ENCODE measurements at regions not wholly inside any gene's neighbourhood (a gene's known extent, or its start where the extent isn't known, plus 50 kb on each side); places are given as distances from the start of the nearest gene placed in this dataset.

GRCh38 chr10:80708185-80708584 lies 170.5 kb downstream of the SH2D4B start:
- Mint-ChIP-seq H3K27me3 (peaks cover 8 to 10% of the 10 kb centered on the region in 2 donors), H3K36me3 (no peaks in the 10 kb centered on the region), H3K4me3 (no peak overlapping the region), H3K27ac (no peak overlapping the region), H3K9me3 (peaks cover 0 to 3% (median 0%) of the 10 kb centered on the region in 8 donors), H3K4me1 (peaks cover 0 to 1% (median 0%) of the 10 kb centered on the region in 4 donors)
- Histone ChIP-seq H3K9me3 (ENCODE audit: control insufficient read depth in 1 of 2, low read length in 2 of 2) (no peaks in the 10 kb centered on the region), H3K4me1 (ENCODE audit: insufficient read depth, low read length) (no peaks in the 10 kb centered on the region), H3K36me3 (ENCODE audit: insufficient read depth, low read length) (no peaks in the 10 kb centered on the region), H3K4me3 (ENCODE audit: low read length in 2 of 2) (no peak overlapping the region), H3K27ac (ENCODE audit: low read depth, low read length) (no peak overlapping the region), H3K27me3 (ENCODE audit: insufficient read depth, low read length) (no peaks in the 10 kb centered on the region)
- CTCF ChIA-PET (ENCODE audit: partially characterized antibody) = interaction anchor here (1.0 to 1.8 kb wide), 2 partner anchors 8 to 47 kb away, joined by 3 to 5 read pairs; no protein-coding TSS in a partner anchor
- intact Hi-C loops (cut with micrococcal nuclease) = no loop called here
- POLR2A ChIA-PET (ENCODE audit: partially characterized antibody) = no interaction called here
- no peak for DNase-seq

GRCh38 chr10:80708808-80709207 lies 171.1 kb downstream of the SH2D4B start:
- POLR2A ChIA-PET (ENCODE audit: partially characterized antibody) = no interaction called here
- Histone ChIP-seq H3K4me3 (ENCODE audit: low read length in 2 of 2) (no peak overlapping the region), H3K36me3 (ENCODE audit: insufficient read depth, low read length) (no peaks in the 10 kb centered on the region), H3K27me3 (ENCODE audit: insufficient read depth, low read length) (no peaks in the 10 kb centered on the region), H3K27ac (ENCODE audit: low read depth, low read length) (no peak overlapping the region), H3K4me1 (ENCODE audit: insufficient read depth, low read length) (no peaks in the 10 kb centered on the region), H3K9me3 (ENCODE audit: control insufficient read depth in 1 of 2, low read length in 2 of 2) (no peaks in the 10 kb centered on the region)
- intact Hi-C loops (cut with micrococcal nuclease) = no loop called here
- Mint-ChIP-seq H3K4me3 (no peak overlapping the region), H3K27me3 (peaks cover 8 to 10% of the 10 kb centered on the region in 2 donors), H3K36me3 (no peaks in the 10 kb centered on the region), H3K27ac (no peak overlapping the region), H3K4me1 (peaks cover 0 to 1% (median 0%) of the 10 kb centered on the region in 4 donors), H3K9me3 (peaks cover 0 to 3% (median 0%) of the 10 kb centered on the region in 8 donors)
- CTCF ChIA-PET (ENCODE audit: partially characterized antibody) = interaction anchor here (1.8 kb wide), 1 partner anchor 9 kb away, joined by 5 read pairs; no protein-coding TSS in a partner anchor
- no peak for DNase-seq

- Mint-ChIP-seq H3K27ac (no peak overlapping the region), H3K4me1 (peaks cover 0 to 1% (median 0%) of the 10 kb centered on the region in 4 donors), H3K27me3 (peaks cover 6 to 7% of the 10 kb centered on the region in 2 donors), H3K4me3 (no peak overlapping the region), H3K36me3 (no peaks in the 10 kb centered on the region), H3K9me3 (peaks cover 0 to 3% (median 0%) of the 10 kb centered on the region in 8 donors)
- Histone ChIP-seq H3K36me3 (ENCODE audit: insufficient read depth, low read length) (no peaks in the 10 kb centered on the region), H3K4me1 (ENCODE audit: insufficient read depth, low read length) (no peaks in the 10 kb centered on the region), H3K9me3 (ENCODE audit: control insufficient read depth in 1 of 2, low read length in 2 of 2) (no peaks in the 10 kb centered on the region), H3K27me3 (ENCODE audit: insufficient read depth, low read length) (no peaks in the 10 kb centered on the region), H3K27ac (ENCODE audit: low read depth, low read length) (no peak overlapping the region), H3K4me3 (ENCODE audit: low read length in 2 of 2) (no peak overlapping the region)
- no peak for DNase-seq
- intact Hi-C loops (cut with micrococcal nuclease) = no loop called here
- CTCF ChIA-PET (ENCODE audit: partially characterized antibody) = interaction anchor here (0.8 kb wide), 1 partner anchor 9 kb away, joined by 3 read pairs; no protein-coding TSS in a partner anchor
- POLR2A ChIA-PET (ENCODE audit: partially characterized antibody) = no interaction called here
Observed at GRCh38 chr10:80709866-80710265, 172.2 kb downstream of the SH2D4B start.

GRCh38 chr10:80713398-80713928 lies 175.8 kb downstream of the SH2D4B start:
- Mint-ChIP-seq H3K36me3 (no peaks in the 10 kb centered on the region), H3K27me3 (peaks cover 6 to 11% of the 10 kb centered on the region in 2 donors), H3K27ac (no peak overlapping the region), H3K9me3 (peaks cover 0 to 3% (median 0%) of the 10 kb centered on the region in 8 donors), H3K4me3 (no peak overlapping the region), H3K4me1 (no peaks in the 10 kb centered on the region)
- Histone ChIP-seq H3K36me3 (ENCODE audit: insufficient read depth, low read length) (no peaks in the 10 kb centered on the region), H3K4me1 (ENCODE audit: insufficient read depth, low read length) (no peaks in the 10 kb centered on the region), H3K27me3 (ENCODE audit: insufficient read depth, low read length) (no peaks in the 10 kb centered on the region), H3K9me3 (ENCODE audit: control insufficient read depth in 1 of 2, low read length in 2 of 2) (no peaks in the 10 kb centered on the region), H3K27ac (ENCODE audit: low read depth, low read length) (no peak overlapping the region), H3K4me3 (ENCODE audit: low read length in 2 of 2) (no peak overlapping the region)
- DNase-seq = no peak
- intact Hi-C loops (cut with micrococcal nuclease) = no loop called here
- POLR2A ChIA-PET (ENCODE audit: partially characterized antibody) = no interaction called here
- CTCF ChIA-PET (ENCODE audit: partially characterized antibody) = interaction anchor here (1.2 kb wide), 2 partner anchors 11 to 13 kb away, joined by 8 read pairs; no protein-coding TSS in a partner anchor

- CTCF ChIA-PET (ENCODE audit: partially characterized antibody) = interaction anchor here (1.2 kb wide), 1 partner anchor 12 kb away, joined by 8 read pairs; no protein-coding TSS in a partner anchor
Observed at GRCh38 chr10:80714566-80714965, 176.9 kb downstream of the SH2D4B start.

GRCh38 chr10:80718024-80718423 lies 180.3 kb downstream of the SH2D4B start:
- Histone ChIP-seq H3K36me3 (ENCODE audit: insufficient read depth, low read length) (no peaks in the 10 kb centered on the region), H3K4me3 (ENCODE audit: low read length in 2 of 2) (no peak overlapping the region), H3K27ac (ENCODE audit: low read depth, low read length) (no peak overlapping the region), H3K4me1 (ENCODE audit: insufficient read depth, low read length) (no peaks in the 10 kb centered on the region), H3K9me3 (ENCODE audit: control insufficient read depth in 1 of 2, low read length in 2 of 2) (no peaks in the 10 kb centered on the region), H3K27me3 (ENCODE audit: insufficient read depth, low read length) (no peaks in the 10 kb centered on the region)
- Mint-ChIP-seq H3K27me3 (peaks cover 0 to 4% of the 10 kb centered on the region in 2 donors), H3K36me3 (no peaks in the 10 kb centered on the region), H3K4me3 (no peak overlapping the region), H3K27ac (no peak overlapping the region), H3K4me1 (no peaks in the 10 kb centered on the region), H3K9me3 (peaks cover 0 to 10% (median under 1%) of the 10 kb centered on the region in 8 donors)
- intact Hi-C loops (cut with micrococcal nuclease) = no loop called here
- CTCF ChIA-PET (ENCODE audit: partially characterized antibody) = interaction anchor here (1.0 kb wide), 1 partner anchor 19 kb away, joined by 4 read pairs; no protein-coding TSS in a partner anchor
- POLR2A ChIA-PET (ENCODE audit: partially characterized antibody) = no interaction called here
- DNase-seq = no peak

More at GRCh38 chr10:80714566-80714965, 176.9 kb downstream of the SH2D4B start:
- H3K36me3 Mint-ChIP-seq = no peaks in the 10 kb centered on the region
- DNase-seq = no peak
- Histone ChIP-seq H3K9me3 (ENCODE audit: control insufficient read depth in 1 of 2, low read length in 2 of 2) (no peaks in the 10 kb centered on the region), H3K4me1 (ENCODE audit: insufficient read depth, low read length) (no peaks in the 10 kb centered on the region), H3K4me3 (ENCODE audit: low read length in 2 of 2) (no peak overlapping the region), H3K36me3 (ENCODE audit: insufficient read depth, low read length) (no peaks in the 10 kb centered on the region), H3K27me3 (ENCODE audit: insufficient read depth, low read length) (no peaks in the 10 kb centered on the region), H3K27ac (ENCODE audit: low read depth, low read length) (no peak overlapping the region)
- peaks cover 6 to 11% of the 10 kb centered on the region in 2 donors for H3K27me3 Mint-ChIP-seq
- peaks cover 0 to 3% (median 0%) of the 10 kb centered on the region in 8 donors for H3K9me3 Mint-ChIP-seq
- intact Hi-C loops (cut with micrococcal nuclease) = no loop called here
- no peak overlapping the region for H3K4me3 Mint-ChIP-seq
- POLR2A ChIA-PET (ENCODE audit: partially characterized antibody) = no interaction called here
- no peaks in the 10 kb centered on the region for H3K4me1 Mint-ChIP-seq
- H3K27ac Mint-ChIP-seq = no peak overlapping the region

GRCh38 chr10:80719935-80720334 lies 182.2 kb downstream of the SH2D4B start:
- H3K4me1 Mint-ChIP-seq = no peaks in the 10 kb centered on the region
- CTCF ChIA-PET (ENCODE audit: partially characterized antibody) = no interaction called here
- no peaks in the 10 kb centered on the region for H3K9me3 ChIP-seq (ENCODE audit: control insufficient read depth in 1 of 2, low read length in 2 of 2)
- DNase-seq = no peak
- H3K4me3 ChIP-seq (ENCODE audit: low read length in 2 of 2) = no peak overlapping the region
- H3K36me3 ChIP-seq (ENCODE audit: insufficient read depth, low read length) = no peaks in the 10 kb centered on the region
- H3K4me3 Mint-ChIP-seq = no peak overlapping the region
- no peaks in the 10 kb centered on the region for H3K4me1 ChIP-seq (ENCODE audit: insufficient read depth, low read length)
- H3K27ac ChIP-seq (ENCODE audit: low read depth, low read length) = no peak overlapping the region
- intact Hi-C loops (cut with micrococcal nuclease) = no loop called here
- no peaks in the 10 kb centered on the region for H3K36me3 Mint-ChIP-seq
- POLR2A ChIA-PET (ENCODE audit: partially characterized antibody) = no interaction called here
- peaks cover 0 to 10% (median under 1%) of the 10 kb centered on the region in 8 donors for H3K9me3 Mint-ChIP-seq
- no peak overlapping the region for H3K27ac Mint-ChIP-seq
- H3K27me3 Mint-ChIP-seq = peaks cover 0 to 4% of the 10 kb centered on the region in 2 donors
- H3K27me3 ChIP-seq (ENCODE audit: insufficient read depth, low read length) = no peaks in the 10 kb centered on the region
